SW480 (cell line): ENCODE measurements at regions not wholly inside any gene's neighbourhood (a gene's known extent, or its start where the extent isn't known, plus 50 kb on each side); places are given as distances from the start of the nearest gene placed in this dataset.

Experiments
- DNase-seq: peaks from one replicate; pipeline ENCODE4 v3.0.0-alpha.2; 2016; ENCODE audit warnings: low spot score

DNA sequence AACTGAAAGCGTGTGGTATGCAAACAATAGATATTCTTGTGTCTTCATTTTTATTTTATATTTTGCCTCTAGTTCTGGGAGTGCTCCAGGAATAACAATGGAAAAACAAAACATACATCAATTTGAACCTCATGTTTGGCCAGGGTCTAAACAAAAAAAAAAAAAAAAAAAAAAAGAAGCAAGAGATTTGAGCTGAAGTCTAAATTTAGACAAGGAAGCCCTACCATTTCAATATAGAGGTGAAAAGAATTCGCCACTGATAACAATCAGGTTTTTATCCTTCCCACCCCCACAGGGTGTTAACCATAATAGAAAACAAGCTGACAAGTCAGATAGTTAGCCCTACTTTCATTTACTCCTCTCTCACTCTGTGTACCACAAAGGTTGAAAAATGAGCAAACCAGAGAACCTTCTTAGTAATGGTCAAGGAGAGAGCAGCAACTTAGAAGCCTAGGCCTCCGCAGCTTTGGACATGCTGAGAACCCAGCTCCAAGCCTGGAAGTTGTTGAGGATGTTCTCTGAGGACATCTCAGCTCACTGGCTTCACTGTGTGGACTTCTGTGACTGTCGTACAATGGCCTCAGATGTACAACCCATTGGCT lies 118.2 kb upstream of the HMHB1 start:
- no peak for DNase-seq

DNA sequence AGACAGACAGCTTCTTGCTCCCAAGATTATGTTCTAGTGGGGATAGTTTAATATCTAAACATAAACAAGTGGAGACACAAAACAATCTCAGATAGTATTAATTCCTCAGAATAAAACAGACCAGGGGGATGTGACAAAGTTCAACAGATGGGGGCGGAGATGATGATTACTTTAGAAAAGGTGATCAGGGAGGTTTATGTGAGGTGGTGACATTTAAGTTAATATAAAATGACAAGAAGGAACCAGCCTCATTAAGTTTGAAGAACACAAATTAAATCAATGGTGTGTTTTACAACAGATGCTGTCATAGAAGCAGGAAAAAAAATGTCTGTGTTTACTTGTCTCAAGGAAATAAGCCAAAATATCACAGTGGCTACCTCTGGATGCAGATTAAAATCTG lies 119.6 kb upstream of the HMHB1 start:
- no peak for DNase-seq

DNA sequence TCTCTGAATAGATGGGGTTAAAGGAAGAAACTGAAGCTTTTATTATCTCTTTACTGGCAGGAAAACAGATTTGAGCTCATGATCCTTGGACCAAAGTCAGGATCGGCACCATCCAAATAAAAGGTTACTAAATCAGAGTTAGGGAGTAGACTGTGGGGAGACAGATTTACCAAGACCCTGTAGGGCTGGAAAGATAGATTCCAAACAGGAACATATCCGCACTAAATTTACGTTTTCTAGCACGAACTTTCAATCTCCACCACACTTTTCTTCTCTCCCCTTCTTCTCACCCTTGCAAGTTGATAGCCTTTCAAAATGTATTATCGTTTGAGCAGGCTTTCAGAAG lies 120.0 kb upstream of the HMHB1 start:
- no peak for DNase-seq

DNA sequence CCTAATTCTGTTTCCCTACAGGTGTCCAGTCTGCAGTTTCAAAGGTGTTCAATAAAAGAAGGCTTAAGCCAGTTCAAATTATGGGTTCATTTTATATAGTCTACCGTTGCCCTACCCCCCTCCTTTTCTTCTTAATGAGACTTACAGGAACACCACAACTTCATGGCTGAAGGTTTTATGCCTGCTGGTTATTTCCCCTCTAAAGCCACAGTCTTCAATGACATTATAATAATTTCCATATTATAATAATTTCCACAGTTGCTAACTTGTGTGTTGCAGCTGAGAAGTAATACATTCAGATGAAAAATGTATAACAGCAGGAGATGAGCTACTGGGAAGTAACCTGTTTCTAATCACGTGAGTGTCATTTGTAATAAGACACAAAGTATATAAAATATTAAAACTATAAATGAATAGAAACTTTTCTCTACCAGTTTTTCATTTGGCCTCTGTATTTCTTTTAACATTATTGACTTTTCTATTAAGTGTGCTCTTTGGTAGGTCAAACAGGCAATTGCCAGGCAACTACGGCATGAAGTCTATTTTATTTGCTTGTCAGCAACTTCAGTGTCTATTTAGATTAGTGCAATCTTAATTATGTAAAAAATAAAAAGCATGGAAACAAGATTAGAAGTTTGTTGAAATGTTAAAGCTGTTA lies 120.5 kb upstream of the HMHB1 start:
- DNase-seq: no peak

GRCh38 chr5:143687604-143688003 lies 124.4 kb upstream of the HMHB1 start:
- no peak for DNase-seq

DNA sequence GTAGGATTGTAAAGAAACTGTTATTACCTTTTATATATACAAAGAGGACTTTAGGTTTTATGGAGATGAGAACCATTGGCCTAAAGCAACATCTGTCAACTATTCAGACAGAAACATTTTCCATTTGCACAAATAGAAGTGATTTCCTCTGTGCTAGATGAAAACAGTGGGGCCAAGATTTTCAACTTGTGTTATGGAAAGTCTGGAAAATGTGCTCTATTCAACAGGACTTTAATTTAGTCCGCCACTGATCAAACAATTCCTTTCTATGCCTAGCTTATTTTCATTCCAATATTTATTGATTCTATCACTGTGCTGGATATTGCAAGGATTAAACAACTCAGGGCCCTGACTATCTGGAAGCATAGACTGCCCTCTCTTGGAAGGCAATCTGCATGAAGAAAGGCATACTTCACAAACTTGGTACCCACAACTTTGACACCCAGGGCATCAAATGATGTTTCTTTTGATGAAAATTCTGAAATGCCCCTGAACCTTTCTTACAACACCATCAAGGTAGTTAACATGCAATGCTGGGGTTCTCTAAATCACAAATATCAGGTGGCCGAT lies 126.6 kb upstream of the HMHB1 start:
- no peak for DNase-seq

DNA sequence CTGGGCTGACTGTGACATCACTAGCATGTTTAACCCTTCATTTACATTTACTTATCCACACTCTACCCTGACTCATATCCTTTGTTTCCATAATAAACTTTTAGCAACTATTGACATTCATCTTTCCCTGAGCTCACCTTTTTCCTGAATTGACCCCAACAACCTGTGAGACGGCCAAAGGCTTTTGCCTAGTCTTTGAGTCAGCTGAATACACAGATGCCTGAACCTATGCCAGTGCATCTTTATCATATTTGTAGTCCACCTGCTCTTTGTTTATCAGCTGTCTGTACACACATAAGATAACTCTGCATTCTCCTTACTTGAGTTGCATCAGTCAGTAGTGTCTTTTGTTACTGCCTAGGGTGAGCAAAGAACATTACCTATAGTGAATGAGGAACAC lies 128.5 kb upstream of the HMHB1 start:
- DNase-seq: no peak

DNA sequence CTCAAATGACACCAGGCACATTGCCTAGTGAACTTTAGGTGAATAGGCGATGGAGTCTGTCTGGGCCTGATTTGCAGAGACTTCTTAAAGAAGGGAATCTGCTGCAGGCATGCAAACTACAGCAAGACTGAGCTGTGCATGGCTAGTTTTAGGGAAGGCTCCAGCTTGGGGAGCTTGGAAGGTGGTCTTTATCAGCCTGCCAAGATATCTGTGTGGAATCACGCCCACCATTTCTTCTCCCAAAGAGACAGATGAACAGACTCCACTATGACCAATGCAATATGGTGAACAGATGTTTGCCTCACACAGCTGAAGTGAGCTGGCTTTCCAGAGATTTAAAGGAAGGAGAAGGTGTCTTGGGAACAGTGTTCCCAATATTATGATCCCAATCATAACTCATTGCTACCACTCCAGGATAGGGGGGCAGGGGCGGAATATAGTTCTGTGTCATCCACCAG lies 129.0 kb upstream of the HMHB1 start:
- no peak for DNase-seq

GRCh38 chr5:143682246-143682905 lies 129.6 kb upstream of the HMHB1 start:
- DNase-seq: no peak

DNA sequence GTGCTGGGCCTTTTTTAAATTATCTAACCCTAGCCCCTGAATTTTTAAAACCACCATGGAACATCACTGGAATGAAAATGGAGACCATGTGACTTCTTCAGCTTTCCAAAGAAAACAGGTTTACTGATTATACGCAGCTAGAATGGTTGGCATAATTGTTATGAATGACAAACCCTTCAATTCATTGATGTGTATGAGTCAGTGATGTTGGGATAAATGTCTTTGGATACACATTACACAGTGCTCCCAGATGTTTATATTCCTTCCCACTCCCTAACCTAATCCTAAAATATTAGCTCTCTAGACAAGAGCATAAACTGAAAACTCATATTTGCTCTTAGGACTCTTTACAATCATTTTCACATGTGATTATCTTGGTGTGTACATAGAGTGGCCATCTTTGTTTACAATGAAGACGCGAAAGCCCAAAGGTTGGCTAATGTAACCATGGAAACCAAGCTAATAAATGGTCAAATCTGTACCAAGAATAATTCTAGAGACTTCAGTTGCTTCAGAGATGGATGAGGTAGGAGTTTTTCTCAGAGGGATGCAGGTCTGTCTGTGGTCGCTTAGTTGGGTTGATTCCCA lies 131.2 kb upstream of the HMHB1 start:
- no peak for DNase-seq

DNA sequence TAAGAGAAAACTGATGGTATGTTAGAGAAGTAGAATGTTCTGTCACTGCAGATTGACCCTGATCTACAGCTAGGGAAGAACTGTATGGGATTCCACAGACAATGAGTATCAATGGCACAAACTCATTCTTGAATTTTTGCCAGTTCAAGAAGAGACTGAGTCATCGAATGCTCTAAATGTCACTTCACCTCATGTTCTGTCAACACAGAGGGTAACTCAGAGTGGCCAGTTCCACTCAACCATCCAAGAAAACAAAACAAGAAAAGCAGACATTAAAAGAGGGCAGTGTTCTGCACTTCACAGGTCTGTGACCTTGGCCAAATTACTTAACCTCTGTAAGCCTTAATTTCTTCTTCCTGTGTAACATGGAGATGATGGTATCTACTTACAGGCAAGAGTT lies 132.2 kb upstream of the HMHB1 start:
- DNase-seq: peak; percentile 13

GRCh38 chr5:143678148-143678905 lies 133.6 kb upstream of the HMHB1 start:
- no peak for DNase-seq

DNA sequence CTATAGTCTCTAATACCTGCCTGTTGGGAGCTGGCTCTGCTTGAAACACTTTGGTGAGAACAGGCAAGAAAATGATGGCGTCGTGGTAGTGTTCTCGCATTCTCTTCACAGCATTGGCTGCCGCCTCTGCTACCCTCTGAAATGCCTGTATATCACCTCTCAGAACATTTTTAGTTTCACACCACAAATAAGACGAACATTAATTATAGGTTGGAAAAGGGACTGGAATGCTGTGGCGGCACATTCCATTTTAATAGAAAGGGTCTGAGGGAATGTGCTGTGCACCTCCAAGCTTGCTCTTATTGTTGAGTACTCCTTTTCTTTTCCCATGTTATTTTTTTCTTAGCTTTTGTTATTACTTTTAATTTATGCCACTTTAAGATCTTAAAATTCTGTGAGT lies 134.6 kb upstream of the HMHB1 start:
- DNase-seq: no peak

DNA sequence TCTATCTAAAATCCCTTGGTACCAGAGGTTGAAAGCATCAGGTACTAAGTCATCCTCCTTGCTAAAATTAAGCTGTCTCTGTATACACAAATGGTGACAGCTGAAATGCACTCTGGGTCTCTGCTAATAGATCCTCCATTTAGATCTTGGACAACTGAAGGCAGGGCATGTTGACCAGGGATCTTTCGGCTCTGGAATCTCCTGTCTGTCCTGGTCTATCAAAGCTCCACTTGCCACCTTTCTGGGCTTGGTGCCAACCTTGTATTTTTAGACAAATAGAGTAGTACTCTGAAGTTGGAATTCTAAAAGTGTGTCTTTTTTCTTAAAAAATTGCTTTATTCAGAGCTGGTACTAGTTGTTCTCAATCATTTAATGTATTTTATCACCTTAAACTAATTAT lies 135.2 kb upstream of the HMHB1 start:
- DNase-seq: no peak

DNA sequence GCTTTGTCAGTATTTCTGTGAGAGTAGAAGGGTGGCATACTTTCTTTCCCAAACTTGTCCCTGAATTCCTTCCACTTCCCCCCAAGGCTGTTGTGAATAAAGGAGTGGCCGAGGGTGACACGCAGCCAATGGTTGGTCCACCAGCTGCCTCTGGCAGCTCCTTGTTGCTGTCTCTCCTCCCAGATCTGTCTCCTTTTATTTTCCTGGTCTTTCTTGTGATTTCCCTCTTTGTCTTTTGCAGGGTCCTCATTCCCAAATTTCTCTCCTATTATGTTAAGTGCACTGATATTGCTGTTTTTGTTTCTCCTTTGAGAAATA lies 137.5 kb upstream of the HMHB1 start:
- no peak for DNase-seq

DNA sequence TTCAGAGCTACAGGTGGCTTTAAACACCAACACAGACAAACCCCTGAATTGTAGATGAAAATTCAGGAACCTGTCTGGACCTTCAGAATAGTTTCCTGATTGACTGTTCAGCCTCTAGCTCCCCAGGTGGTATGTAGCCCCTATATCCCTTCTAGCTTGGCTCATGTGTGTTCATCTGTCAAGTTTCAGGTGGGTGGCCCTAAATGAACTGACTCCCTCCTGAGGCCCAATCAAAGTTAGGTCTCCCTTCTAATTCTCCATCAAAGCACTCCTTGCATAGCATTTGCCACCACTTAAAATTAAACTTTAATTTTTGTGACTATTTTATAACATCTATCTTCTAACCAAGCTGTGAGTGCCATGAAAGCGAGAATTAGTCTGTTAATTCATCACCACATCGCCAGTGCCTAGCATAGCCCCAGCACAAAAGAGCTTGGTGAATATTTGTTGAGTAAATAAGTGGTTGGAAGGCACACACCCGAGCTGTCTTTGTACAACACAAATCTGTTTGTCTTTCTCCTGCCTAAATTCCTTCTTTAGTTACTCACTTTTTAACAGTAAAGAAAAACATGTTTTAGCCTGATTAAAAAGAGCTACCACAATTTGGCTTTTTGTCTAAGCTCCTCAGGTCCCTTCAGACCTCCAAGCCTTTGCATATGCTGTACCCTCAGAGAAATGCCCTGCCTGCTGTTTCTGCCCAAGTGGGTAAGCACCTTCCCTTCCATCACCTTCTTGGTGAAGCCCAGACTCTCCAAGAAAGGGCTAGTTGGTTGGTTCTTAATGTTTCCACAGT lies 138.1 kb upstream of the HMHB1 start:
- DNase-seq: no peak

- no peak for DNase-seq
Observed at GRCh38 chr5:143672806-143673205, 139.2 kb upstream of the HMHB1 start.

GRCh38 chr5:143671674-143672569 lies 140.0 kb upstream of the HMHB1 start:
- DNase-seq: no peak

- DNase-seq: no peak
Observed at GRCh38 chr5:143671021-143671420, 140.9 kb upstream of the HMHB1 start.

- no peak for DNase-seq
Observed at GRCh38 chr5:143665866-143666265, 146.1 kb upstream of the HMHB1 start.

DNA sequence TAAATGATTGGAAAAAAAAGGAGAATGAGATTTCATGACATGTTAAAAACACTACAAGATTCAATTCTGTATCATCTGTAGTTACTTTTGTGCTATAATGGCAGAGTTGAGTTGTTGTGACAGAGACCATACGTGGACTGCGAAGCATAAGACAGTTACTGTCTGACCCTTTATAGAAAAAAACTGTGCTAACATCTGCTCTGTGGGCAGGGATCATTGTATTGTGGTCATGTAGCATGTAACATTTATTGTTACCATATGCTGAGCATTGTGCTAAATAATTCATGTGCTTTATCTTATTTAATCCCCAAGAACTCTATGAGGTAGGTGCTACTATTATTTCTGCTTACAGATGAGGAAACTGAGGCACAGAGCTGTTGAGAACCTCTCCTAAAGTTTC lies 147.3 kb upstream of the HMHB1 start:
- DNase-seq: no peak
